T-cell (primary cell): ENCODE measurements at regions not wholly inside any gene's neighbourhood (a gene's known extent, or its start where the extent isn't known, plus 50 kb on each side); places are given as distances from the start of the nearest gene placed in this dataset.

Source experiments
- ATAC-seq, 4 experiments: fragments of 200-7000 bp in 3 of 4; fragments of 150-1000 bp in 1 of 4; cut with Tn5 transposase; replicated peaks in 1 of 4; 1 replicate in 3 of 4; 2 replicates in 1 of 4; pipeline ENCODE4 v1.10.0; 2021; ENCODE audit warnings: moderate library complexity in 3 of 4, mild to moderate bottlenecking in 2 of 4, moderate number of reproducible peaks in 1 of 4
- CTCF ChIA-PET, 2 donors: fragments of 300-600 bp; sonication (Branson Sonifier 250); formaldehyde crosslinking; loops; one replicate each; lab custom pipeline; 2022; ENCODE audit warnings: antibody characterized with exemption in 2 of 2; lab: Charles Lee
- POLR2A ChIA-PET, 2 donors: fragments of 300-600 bp; sonication (Branson Sonifier 250); formaldehyde crosslinking; loops; one replicate each; lab custom pipeline; 2022; ENCODE audit warnings: antibody characterized with exemption in 2 of 2; lab: Charles Lee
- DNase-seq, 35 experiments: peaks; one replicate each; pipeline versions ENCODE4 v3.0.0 to v3.0.0-alpha.2; 2013 to 2023
- H3K27ac ChIP-seq: one replicate; pipeline ENCODE4 v1.5.1; 2013; ENCODE audit warnings: low read length
- H3K27me3 ChIP-seq, 2 experiments: replicated peaks in 1 of 2; 1 replicate in 1 of 2; 2 replicates in 1 of 2; pipeline versions ENCODE4 v1.6.1 to v1.7.0; 2013; ENCODE audit warnings: low read length in 1 of 2, mixed read lengths in 1 of 2; ENCODE audit not compliant: control insufficient read depth in 2 of 2, insufficient read depth in 2 of 2; ENCODE audit errors: extremely low read depth in 1 of 2
- H3K36me3 ChIP-seq, 2 donors: 1 replicate in 1 of 2; 2 replicates in 1 of 2; pipeline versions ENCODE4 v1.6.1 to v1.7.0; 2013; ENCODE audit warnings: low read length in 1 of 2; ENCODE audit not compliant: control insufficient read depth in 2 of 2, insufficient read depth in 1 of 2; ENCODE audit errors: extremely low read depth in 1 of 2
- H3K4me1 ChIP-seq, 2 experiments: 1 replicate in 1 of 2; 2 replicates in 1 of 2; pipeline versions ENCODE4 v1.6.1 to v1.7.0; 2013; ENCODE audit warnings: low read length in 2 of 2, mixed read lengths in 1 of 2; ENCODE audit not compliant: insufficient read depth in 2 of 2, control insufficient read depth in 1 of 2; ENCODE audit errors: extremely low read depth in 1 of 2
- H3K4me3 ChIP-seq, 2 donors: 1 replicate in 1 of 2; 2 replicates in 1 of 2; pipeline versions ENCODE4 v1.5.1 to v1.7.0; 2013; ENCODE audit warnings: mild to moderate bottlenecking in 2 of 2, low read length in 1 of 2, moderate library complexity in 1 of 2; ENCODE audit not compliant: control insufficient read depth in 1 of 2; ENCODE audit errors: extremely low read depth in 1 of 2
- H3K9me3 ChIP-seq: 2 replicates; pipeline ENCODE4 v1.7.0; 2013
- H3K27ac Mint-ChIP-seq, 2 donors: one replicate each; pipeline ENCODE4 v1.8.0; 2020 to 2021; ENCODE audit warnings: mild to moderate bottlenecking in 2 of 2, mixed read lengths in 2 of 2
- H3K27me3 Mint-ChIP-seq, 2 donors: one replicate each; pipeline ENCODE4 v1.8.0; 2021 to 2022; ENCODE audit warnings: mixed read lengths in 2 of 2
- H3K36me3 Mint-ChIP-seq: one replicate; pipeline ENCODE4 v1.8.0; 2021; ENCODE audit warnings: mixed read lengths
- H3K4me1 Mint-ChIP-seq, 3 donors: one replicate each; pipeline ENCODE4 v1.8.0; 2020 to 2022; ENCODE audit warnings: mixed read lengths in 3 of 3, mild to moderate bottlenecking in 1 of 3
- H3K4me3 Mint-ChIP-seq, 3 donors: one replicate each; pipeline ENCODE4 v1.8.0; 2020 to 2022; ENCODE audit warnings: mild to moderate bottlenecking in 3 of 3, mixed read lengths in 3 of 3, moderate library complexity in 3 of 3
- H3K9me3 Mint-ChIP-seq, 3 donors: one replicate each; pipeline ENCODE4 v1.8.0; 2020 to 2022; ENCODE audit warnings: mixed read lengths in 3 of 3
- WGBS: methylation state at CpG from one replicate; pipeline ENCODE4 v1.1.5; 2013; ENCODE audit warnings: missing lambda C conversion rate; ENCODE audit not compliant: insufficient coverage; 5-methylcytosine and 5-hydroxymethylcytosine counted together

GRCh38 chr14:86722612-86723253 lies 1192.8 kb downstream of the FLRT2 start:
- Mint-ChIP-seq H3K4me1 (no peaks in the 10 kb centered on the region), H3K9me3 (peaks cover 0 to 18% (median 3%) of the 10 kb centered on the region in 3 donors), H3K27ac (no peak overlapping the region), H3K4me3 (no peak overlapping the region), H3K27me3 (no peaks in the 10 kb centered on the region), H3K36me3 (no peaks in the 10 kb centered on the region)
- DNase-seq: no peak
- no peak for ATAC-seq
- no peak overlapping the region for H3K27ac ChIP-seq
- H3K4me1 ChIP-seq: no peaks in the 10 kb centered on the region
- POLR2A ChIA-PET: no interaction called here
- no peaks in the 10 kb centered on the region for H3K9me3 ChIP-seq
- 60% methylated on average over 1 of the region's 2 CpGs for WGBS
- no peaks in the 10 kb centered on the region for H3K27me3 ChIP-seq
- H3K4me3 ChIP-seq: no peak overlapping the region
- no peaks in the 10 kb centered on the region for H3K36me3 ChIP-seq
- CTCF ChIA-PET: no interaction called here

GRCh38 chr14:86714575-86714974 lies 1184.6 kb downstream of the FLRT2 start:
- Mint-ChIP-seq H3K4me1 (no peaks in the 10 kb centered on the region), H3K36me3 (no peaks in the 10 kb centered on the region), H3K9me3 (peaks cover 2 to 16% (median 3%) of the 10 kb centered on the region in 3 donors), H3K4me3 (no peak overlapping the region), H3K27me3 (no peaks in the 10 kb centered on the region), H3K27ac (no peak overlapping the region)
- ChIA-PET CTCF (no interaction called here), POLR2A (no interaction called here)
- ATAC-seq (no peak), DNase-seq (no peak)
- H3K4me1 ChIP-seq: no peaks in the 10 kb centered on the region
- H3K4me3 ChIP-seq: no peak overlapping the region
- H3K27me3 ChIP-seq: no peaks in the 10 kb centered on the region
- H3K27ac ChIP-seq: no peak overlapping the region
- H3K9me3 ChIP-seq: no peaks in the 10 kb centered on the region
- no peaks in the 10 kb centered on the region for H3K36me3 ChIP-seq

GRCh38 chr14:86714153-86714552 lies 1184.2 kb downstream of the FLRT2 start:
- no CpG with 5 or more reads among the region's 2 CpGs for WGBS
- CTCF ChIA-PET: no interaction called here
- H3K9me3 ChIP-seq: no peaks in the 10 kb centered on the region
- H3K4me3 ChIP-seq: no peak overlapping the region
- Mint-ChIP-seq H3K4me1 (no peaks in the 10 kb centered on the region), H3K27me3 (no peaks in the 10 kb centered on the region), H3K4me3 (no peak overlapping the region), H3K36me3 (no peaks in the 10 kb centered on the region), H3K27ac (no peak overlapping the region), H3K9me3 (peaks cover 0 to 14% (median 3%) of the 10 kb centered on the region in 3 donors)
- POLR2A ChIA-PET: no interaction called here
- no peak overlapping the region for H3K27ac ChIP-seq
- no peaks in the 10 kb centered on the region for H3K36me3 ChIP-seq
- ATAC-seq (no peak), DNase-seq (no peak)
- H3K4me1 ChIP-seq: no peaks in the 10 kb centered on the region
- H3K27me3 ChIP-seq: no peaks in the 10 kb centered on the region

GRCh38 chr14:86712727-86713126 lies 1182.8 kb downstream of the FLRT2 start:
- H3K4me3 ChIP-seq: no peak overlapping the region
- no peak overlapping the region for H3K27ac ChIP-seq
- no peaks in the 10 kb centered on the region for H3K36me3 Mint-ChIP-seq
- H3K9me3 ChIP-seq: no peaks in the 10 kb centered on the region
- ChIA-PET CTCF (no interaction called here), POLR2A (no interaction called here)
- DNase-seq (no peak), ATAC-seq (no peak)
- H3K4me1 ChIP-seq: no peaks in the 10 kb centered on the region
- no peaks in the 10 kb centered on the region for H3K27me3 Mint-ChIP-seq
- H3K27ac Mint-ChIP-seq: no peak overlapping the region
- H3K4me3 Mint-ChIP-seq: no peak overlapping the region
- 100% methylated on average over 1 of the region's 4 CpGs for WGBS
- no peaks in the 10 kb centered on the region for H3K36me3 ChIP-seq
- H3K4me1 Mint-ChIP-seq: no peaks in the 10 kb centered on the region
- H3K9me3 Mint-ChIP-seq: peaks cover 0 to 14% (median 3%) of the 10 kb centered on the region in 3 donors
- H3K27me3 ChIP-seq: no peaks in the 10 kb centered on the region

- Mint-ChIP-seq H3K4me3 (no peak overlapping the region), H3K4me1 (no peaks in the 10 kb centered on the region), H3K27me3 (no peaks in the 10 kb centered on the region), H3K27ac (no peak overlapping the region), H3K9me3 (peaks cover 0 to 15% (median 3%) of the 10 kb centered on the region in 3 donors), H3K36me3 (no peaks in the 10 kb centered on the region)
- Histone ChIP-seq H3K27me3 (no peaks in the 10 kb centered on the region), H3K4me3 (no peak overlapping the region), H3K36me3 (no peaks in the 10 kb centered on the region), H3K4me1 (no peaks in the 10 kb centered on the region), H3K9me3 (no peaks in the 10 kb centered on the region), H3K27ac (no peak overlapping the region)
- ATAC-seq: no peak
- POLR2A ChIA-PET: no interaction called here
- WGBS: no CpG with 5 or more reads among the region's 1 CpG
- no peak for DNase-seq
- CTCF ChIA-PET: interaction anchor here in 1 of 2 donors (0.6 kb wide), 1 partner anchor 35 kb away, joined by 3 read pairs; no protein-coding TSS in a partner anchor
These were observed 1182.2 kb downstream of the FLRT2 start for GRCh38 chr14:86712176-86712575.

GRCh38 chr14:86708846-86709339 lies 1178.9 kb downstream of the FLRT2 start:
- H3K4me1 ChIP-seq: no peaks in the 10 kb centered on the region
- H3K4me1 Mint-ChIP-seq: no peaks in the 10 kb centered on the region
- H3K27me3 Mint-ChIP-seq: no peaks in the 10 kb centered on the region
- ATAC-seq: no peak
- no peaks in the 10 kb centered on the region for H3K36me3 ChIP-seq
- peaks cover 8 to 25% (median 9%) of the 10 kb centered on the region in 3 donors for H3K9me3 Mint-ChIP-seq
- ChIA-PET POLR2A (interaction anchor here in 1 of 2 donors (0.5 kb wide), 1 partner anchor 9 kb away, joined by 3 read pairs; no protein-coding TSS in a partner anchor), CTCF (no interaction called here)
- H3K4me3 Mint-ChIP-seq: no peak overlapping the region
- DNase-seq: no peak
- no peaks in the 10 kb centered on the region for H3K27me3 ChIP-seq
- H3K9me3 ChIP-seq: no peaks in the 10 kb centered on the region
- no peak overlapping the region for H3K27ac ChIP-seq
- no peak overlapping the region for H3K27ac Mint-ChIP-seq
- H3K4me3 ChIP-seq: no peak overlapping the region
- no peaks in the 10 kb centered on the region for H3K36me3 Mint-ChIP-seq

GRCh38 chr14:86707071-86707470 lies 1177.1 kb downstream of the FLRT2 start:
- H3K36me3 Mint-ChIP-seq: no peaks in the 10 kb centered on the region
- Histone ChIP-seq H3K9me3 (no peaks in the 10 kb centered on the region), H3K4me3 (no peak overlapping the region), H3K27me3 (no peaks in the 10 kb centered on the region), H3K4me1 (no peaks in the 10 kb centered on the region), H3K27ac (no peak overlapping the region), H3K36me3 (no peaks in the 10 kb centered on the region)
- H3K27me3 Mint-ChIP-seq: no peaks in the 10 kb centered on the region
- DNase-seq (no peak), ATAC-seq (no peak)
- no peak overlapping the region for H3K27ac Mint-ChIP-seq
- no peaks in the 10 kb centered on the region for H3K4me1 Mint-ChIP-seq
- ChIA-PET CTCF (no interaction called here), POLR2A (no interaction called here)
- H3K9me3 Mint-ChIP-seq: peaks cover 8 to 22% (median 13%) of the 10 kb centered on the region in 3 donors
- no peak overlapping the region for H3K4me3 Mint-ChIP-seq
